ENCODE measurements at regions not wholly inside any gene's neighbourhood (a gene's known extent, or its start where the extent isn't known, plus 50 kb on each side); places are given as distances from the start of the nearest gene placed in this dataset.

DNA sequence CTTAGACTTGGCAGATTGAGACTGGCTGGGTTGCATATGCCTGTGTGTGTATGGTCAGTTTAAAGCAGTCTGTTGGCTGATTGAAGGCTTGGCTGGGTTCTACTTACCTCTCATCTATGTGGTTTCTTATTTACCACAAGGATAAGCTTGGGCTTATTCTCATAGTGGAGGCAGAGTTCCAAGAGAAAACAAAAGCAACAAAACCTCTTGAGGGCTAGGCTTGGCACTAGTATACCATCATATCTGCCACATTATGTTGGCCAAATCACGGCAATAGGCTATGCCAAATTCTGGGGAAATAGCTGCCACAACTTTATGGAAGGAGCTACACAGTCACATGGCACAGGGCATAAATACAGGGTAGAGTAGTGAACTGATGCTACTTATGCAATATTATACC lies 714.1 kb downstream of the CBLN4 start:
- TF ChIP-seq, protein P1, sequence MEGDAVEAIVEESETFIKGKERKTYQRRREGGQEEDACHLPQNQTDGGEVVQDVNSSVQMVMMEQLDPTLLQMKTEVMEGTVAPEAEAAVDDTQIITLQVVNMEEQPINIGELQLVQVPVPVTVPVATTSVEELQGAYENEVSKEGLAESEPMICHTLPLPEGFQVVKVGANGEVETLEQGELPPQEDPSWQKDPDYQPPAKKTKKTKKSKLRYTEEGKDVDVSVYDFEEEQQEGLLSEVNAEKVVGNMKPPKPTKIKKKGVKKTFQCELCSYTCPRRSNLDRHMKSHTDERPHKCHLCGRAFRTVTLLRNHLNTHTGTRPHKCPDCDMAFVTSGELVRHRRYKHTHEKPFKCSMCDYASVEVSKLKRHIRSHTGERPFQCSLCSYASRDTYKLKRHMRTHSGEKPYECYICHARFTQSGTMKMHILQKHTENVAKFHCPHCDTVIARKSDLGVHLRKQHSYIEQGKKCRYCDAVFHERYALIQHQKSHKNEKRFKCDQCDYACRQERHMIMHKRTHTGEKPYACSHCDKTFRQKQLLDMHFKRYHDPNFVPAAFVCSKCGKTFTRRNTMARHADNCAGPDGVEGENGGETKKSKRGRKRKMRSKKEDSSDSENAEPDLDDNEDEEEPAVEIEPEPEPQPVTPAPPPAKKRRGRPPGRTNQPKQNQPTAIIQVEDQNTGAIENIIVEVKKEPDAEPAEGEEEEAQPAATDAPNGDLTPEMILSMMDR (IDR thresholded peaks at IDR 0.05): no peak
- TF ChIP-seq ZFX (IDR thresholded peaks at IDR 0.05; ENCODE audit: borderline replicate concordance): no peak
